ENCODE measurements at regions not wholly inside any gene's neighbourhood (a gene's known extent, or its start where the extent isn't known, plus 50 kb on each side); places are given as distances from the start of the nearest gene placed in this dataset.
"Not testable (repeated sequence)": the region's sequence is repeated elsewhere in the genome, so short reads cannot be mapped to it uniquely, and the experiment has no call there.

DNA sequence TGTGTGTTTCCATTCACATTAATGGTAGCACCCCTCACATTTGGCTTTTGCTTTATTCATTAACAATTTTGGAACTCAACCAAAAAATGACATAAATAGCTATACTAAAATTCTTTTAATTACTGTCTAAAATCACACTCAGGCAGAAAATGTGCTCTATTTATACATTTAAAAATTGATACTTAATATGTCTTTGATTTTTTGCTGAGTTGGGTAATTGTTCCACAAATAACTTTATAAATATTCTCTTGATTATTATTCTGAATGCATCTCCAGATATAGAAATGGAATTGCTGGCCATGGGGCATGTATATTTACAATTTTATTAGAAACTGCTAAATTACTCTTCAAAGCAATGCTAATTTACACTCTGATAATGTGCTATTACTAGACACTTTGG is 658.7 kb upstream of the CHRM3 start:
- no peak for DNase-seq

DNA sequence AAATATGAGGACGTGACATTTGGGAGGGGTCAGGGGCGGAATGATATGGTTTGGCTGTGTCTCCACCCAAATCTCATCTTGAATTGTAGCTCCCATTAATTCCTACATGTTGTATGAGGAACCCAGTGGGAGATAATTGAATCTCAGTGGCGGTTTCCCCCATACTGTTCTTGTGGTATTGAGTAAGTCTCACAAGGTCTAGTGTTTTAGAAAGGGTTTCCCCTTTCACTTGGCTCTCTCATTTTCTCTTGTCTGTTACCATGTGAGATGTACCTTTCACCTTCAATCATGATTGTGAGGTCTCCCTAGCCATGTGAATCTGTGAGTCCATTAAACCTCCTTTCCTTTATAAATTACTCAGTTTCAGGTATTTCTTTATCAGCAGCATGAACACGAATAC is 663.6 kb upstream of the CHRM3 start:
- no peak for DNase-seq

DNA sequence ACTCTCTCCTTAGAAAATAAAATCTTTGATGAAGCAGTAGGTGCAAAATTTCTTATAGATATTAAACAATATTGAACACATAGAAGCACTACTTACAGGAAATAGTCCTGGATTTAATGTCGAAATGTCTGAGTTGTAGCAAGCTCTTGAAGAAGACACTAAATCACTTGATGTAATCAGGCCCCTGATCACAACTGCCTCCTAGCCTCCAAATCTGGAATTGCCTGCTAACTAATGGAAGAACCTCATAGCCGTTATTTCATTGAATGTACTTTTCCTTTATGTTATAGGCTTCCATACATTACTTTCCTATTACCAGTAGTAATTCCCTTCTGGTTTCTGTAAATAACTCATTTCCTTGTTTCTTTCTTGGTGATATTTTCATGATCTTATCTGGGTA is 675.7 kb upstream of the CHRM3 start:
- no peak for DNase-seq

DNA sequence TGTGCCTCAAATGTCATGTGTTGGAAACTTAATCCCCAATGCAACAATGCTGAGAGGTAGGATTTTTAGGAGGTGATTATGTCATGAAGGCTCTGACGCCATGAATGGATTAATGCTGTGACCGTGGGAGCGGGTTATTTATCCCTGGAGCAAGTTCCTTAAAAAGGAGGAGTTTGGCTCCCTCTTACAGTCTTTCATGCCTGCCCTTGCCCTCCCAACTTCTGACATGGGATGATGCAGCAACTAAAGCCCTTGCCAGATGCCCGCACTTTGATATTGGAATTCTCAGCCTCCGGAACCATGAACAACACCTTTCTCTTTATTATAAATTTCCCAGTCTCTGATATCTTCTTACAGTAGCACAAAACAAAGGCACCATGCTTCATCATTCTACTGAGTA is 685.3 kb upstream of the CHRM3 start:
- no peak for DNase-seq

DNA sequence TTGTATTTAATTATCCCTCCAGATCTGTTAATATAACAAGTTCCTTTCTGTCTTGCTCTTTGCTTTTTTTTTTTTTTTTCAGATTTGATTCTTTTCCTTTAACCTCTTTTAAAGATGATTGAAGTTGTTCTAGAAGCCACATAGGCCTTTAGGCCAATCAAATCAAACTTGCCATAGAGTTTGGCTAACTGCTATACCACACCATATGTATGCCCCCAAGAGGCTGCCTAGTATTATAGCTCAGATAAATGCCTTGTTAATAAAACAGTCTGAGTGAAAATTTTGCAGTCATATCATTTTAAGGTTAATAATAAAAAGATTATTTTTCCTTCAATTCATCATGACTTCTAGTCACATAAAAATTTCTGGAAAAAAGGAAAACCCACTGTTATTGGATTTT is 696.0 kb upstream of the CHRM3 start:
- no peak for DNase-seq

DNA sequence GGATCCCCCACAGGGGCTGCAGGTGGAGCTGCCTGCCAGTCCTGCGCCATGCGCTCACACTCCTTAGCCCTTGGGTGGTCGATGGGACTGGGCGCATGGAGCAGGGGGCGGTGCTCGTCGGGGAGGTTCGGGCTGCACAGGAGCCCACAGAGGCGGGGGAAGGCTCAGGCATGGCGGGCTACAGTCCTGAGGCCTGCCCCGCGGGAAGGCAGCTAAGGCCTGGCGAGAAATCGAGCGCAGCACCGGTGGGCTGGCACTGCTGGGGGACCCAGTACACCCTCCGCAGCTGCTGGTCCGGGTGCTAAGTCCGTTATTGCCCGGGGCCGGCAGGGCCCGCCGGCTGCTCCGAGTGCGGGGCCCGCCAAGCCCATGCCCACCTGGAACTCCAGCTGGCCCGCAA is 701.8 kb upstream of the CHRM3 start:
- not testable (repeated sequence) for DNase-seq

DNA sequence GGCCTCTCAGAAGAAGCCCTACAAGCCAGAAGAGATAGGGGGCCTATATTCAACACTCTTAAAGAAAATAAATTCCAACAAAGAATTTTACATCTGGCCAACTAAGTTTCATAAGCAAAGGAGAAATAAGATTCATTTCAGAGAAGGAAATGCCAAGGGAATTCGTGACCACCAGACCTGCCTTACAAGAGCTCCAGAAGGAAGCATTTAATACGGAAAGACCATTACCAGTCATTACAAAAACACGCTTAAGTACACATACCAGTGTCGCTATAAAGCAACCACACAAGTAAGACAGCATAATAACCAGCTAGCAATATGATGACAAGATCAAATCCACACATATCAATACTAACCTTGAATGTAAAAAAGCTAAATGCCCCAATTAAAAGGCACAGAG is 704.9 kb upstream of the CHRM3 start:
- DNase-seq: no peak

DNA sequence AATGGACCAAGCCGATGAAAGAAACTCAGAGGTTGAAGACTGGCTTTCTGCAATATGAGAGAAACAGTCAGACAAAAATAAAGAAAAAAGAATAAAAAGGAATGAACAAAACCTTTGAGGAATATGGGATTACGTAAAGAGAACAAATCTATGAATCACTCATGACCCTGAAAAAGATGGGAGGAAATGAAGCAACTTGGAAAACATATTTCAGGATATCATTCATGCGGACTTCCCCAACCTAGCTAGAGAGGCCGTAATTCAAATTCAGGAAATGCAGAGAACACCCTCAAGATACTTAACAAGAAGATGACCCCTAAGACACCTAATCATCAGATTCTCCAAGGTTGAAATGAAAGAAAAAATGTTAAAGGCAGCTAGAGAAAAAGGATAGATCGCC is 705.3 kb upstream of the CHRM3 start:
- no peak for DNase-seq

DNA sequence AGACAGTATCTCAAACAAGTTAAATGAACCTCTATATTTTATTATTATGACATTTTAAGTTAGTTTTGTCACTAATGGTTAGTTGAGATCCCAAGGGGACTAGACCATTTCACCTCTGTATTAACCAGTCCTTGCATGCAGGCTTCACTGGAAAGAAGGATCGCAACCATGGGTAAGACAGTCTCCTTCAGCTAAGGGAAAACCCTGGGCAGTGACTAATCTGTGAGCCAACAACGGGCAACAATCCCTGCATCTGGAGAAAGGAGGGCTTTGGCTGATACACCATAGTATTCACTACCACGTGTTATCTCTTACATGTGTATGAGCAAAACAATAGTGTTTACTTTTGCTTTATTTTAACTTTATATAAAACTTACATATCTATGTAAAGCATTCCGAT is 708.8 kb upstream of the CHRM3 start:
- no peak for DNase-seq

DNA sequence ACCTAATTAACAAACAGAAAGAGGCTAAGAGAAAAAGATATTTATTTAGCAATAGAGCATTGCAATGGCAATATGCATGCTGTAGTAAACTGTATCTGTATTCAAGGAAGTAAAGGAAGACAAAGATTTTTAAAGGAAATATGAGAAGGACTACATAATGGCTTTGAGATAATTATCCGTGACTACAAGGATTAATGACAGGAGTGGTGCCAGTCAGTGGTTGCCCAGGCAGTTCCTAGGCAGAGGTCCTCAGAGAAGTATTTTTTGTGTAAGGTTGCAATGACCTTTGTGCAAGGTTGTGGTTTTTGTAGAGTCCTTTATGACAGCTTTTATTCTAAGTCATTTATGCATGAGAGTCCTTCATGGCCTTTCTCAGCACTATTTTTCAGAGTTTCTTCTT is 711.1 kb upstream of the CHRM3 start:
- DNase-seq: no peak

DNA sequence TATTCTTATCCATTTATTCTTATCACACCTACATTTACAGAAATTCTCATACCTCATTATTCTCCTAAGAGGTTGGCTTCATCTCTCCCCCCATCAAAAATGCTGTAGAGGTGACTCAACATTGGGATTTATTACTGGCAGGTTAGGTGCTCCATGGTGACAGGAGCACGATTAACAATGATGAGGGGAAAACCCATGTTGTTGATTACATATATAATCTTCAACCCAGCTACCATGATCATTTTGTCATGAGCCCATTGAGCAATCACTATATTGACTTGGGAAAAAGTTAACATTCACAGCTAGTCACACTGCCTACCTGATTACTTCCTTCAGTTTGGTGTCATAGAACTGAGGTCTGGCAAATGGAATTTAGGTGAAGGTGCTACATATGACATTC is 712.1 kb upstream of the CHRM3 start:
- DNase-seq: no peak

DNA sequence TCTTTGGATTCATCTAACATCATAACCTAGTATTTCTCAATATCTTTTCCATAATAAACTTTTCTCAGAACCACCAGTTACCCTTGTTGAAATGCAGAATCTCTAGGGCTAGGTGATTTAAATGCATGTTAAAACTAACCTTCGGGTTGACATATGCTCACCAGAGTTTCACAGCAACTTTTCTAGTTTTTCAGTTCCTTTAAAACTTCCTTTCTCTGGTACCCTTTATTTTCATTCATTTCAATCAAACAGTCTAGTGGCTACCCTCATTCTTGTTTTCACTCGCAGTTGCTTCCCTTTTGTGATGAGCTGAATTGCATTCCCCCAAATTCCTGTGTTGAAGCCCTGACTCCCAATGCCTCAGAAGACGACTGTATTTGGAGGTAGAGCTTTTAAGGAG is 712.8 kb upstream of the CHRM3 start:
- no peak for DNase-seq

DNA sequence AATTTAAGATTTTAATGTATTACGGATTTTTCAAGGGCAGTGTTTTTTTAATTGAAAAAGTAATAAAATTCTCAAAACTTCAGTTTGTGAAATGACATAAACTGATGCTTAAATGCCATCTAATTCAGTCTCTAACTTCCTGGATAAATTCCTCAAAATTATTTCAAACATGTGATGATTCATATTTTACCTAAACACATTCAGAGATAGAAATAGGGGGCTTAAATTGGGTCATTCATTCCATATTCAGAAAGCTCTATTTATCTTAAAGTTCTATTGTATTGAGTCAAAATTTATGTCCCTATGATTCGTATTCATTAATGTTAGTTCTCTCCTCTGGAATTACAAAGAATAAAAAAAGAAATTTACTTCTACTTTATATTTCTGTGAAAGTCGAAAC is 713.6 kb upstream of the CHRM3 start:
- DNase-seq: no peak

DNA sequence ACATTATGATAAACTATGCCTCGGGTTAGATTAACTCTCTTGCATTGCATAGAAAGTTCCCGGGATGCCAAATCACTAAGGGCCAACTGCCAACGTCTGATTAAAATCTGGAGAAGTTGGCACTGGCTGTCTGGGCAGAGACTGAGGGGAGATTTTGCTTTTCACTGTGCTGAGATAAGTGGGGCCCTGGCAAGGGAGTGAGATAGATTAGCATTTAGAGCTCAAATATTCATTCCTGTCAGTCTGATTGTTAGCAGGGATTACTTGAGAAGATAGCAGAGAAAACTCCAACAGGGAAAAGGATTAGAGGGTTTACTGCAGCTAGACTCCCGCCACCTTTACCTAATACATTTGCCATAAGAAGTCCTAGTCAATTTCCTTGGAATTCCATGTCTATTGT is 714.1 kb upstream of the CHRM3 start:
- peak; percentile 9 to 68 for DNase-seq

DNA sequence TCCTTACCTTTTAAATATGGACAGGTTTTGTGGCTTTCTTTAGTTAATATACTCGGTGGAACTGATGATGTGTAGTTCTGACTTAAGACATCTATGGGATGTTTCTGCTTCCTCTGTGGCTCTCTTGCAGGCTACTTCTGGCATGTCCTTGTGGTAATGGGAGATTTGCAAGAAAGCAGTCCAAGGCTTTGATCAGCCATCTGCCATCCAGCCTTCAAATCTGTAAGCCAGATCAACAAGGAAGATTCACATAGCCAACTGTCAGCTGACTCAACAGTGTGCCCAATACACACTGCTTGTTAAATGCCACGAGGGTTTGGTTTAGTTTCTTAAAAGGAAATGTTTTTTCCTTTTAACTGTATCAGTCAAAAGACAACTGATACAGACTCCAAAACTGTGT is 722.2 kb upstream of the CHRM3 start:
- peak in 1 of 2 experiments; percentile 48 for DNase-seq

DNA sequence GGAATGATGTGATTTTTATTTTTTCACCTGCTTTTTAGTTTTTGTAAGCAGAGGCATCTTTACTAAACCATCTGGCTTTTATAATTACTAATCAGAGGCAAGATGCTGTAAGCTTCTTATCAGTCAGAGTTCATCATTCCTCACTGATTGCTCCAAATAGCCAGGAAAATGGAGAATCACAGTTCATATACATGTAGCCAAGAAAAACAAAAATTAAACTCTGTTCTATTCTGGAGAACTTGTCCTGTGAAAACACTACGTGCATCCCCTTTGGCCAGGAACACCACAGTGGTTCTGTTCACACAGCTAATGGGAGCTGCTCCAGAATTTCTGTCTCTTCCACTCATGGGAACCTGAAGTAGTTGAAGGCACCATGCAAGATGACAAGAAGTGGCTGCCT is 725.5 kb upstream of the CHRM3 start:
- no peak for DNase-seq

DNA sequence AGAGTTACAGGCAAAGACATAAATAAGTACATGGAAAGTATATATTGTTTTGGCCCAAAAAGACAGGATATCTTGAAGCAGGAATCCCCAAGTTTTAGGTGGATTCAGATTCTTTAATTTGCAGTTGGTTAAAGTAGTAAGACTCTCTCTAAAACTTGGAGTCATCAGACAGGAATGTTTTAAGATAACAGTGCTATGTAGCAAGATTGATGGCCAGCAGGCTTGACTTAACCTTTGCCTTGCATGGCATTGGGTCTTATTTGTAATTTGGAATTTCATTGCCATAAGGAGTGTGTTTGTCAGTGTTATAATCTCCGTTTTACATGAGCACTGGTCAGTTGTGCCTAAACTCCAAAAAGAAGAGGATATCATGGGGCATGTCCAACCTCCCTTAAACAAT is 727.6 kb upstream of the CHRM3 start:
- no peak for DNase-seq

DNA sequence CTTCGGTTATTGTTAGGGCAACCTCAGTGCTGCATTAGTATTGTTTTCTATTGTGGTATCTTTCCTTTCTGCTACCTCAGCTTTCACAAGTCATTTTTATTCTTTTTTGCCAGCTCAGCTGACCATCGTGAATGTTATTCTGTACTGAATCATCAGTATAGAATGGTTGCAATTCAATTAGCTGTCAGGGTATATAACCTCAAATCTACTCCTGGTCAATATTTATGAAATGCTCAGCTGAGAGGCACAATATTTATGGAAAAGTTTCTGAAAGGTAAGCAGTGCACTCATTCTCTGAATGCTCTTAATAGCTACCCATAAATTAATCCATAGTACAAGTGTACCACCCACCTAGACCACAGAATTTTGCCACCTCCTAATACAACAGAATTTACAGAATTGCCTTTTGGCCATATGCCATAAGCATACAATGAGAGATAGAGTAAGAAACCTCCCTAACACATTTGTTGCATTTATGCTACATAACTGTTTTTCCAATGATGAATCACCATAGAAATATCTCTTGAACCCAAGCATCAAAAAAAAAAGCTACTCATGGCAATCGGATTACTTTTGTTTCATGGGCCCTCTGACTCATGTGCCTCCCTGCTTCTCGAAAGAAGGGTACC is 732.6 kb upstream of the CHRM3 start:
- DNase-seq: no peak

DNA sequence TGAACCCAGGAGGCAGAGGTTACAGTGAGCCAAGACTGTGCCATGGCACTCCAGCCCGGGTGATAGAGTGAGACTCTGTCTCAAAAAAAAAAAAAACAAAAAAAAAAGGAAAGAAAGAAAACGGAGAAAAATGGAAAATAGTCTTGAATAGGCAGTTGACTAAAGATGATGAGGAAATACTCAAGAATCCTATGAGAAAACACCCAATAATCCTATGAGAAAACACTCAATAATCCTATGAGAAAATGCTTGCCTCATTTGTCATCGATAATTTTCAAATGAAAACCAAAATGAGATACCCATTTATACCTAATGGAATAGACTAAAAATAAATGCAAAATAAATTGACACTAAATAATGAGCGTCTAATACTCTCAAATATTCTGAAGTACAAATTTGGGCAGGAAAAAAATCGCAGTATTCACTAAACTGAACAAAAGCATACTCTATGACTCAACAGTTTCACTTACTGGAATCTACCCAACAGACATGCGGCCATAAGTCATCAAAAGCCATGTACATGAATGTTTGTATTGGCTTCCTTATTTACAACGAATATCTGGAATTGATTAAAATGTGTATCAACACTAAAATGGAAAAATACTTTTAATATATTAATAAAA is 733.9 kb upstream of the CHRM3 start:
- no peak for DNase-seq

DNA sequence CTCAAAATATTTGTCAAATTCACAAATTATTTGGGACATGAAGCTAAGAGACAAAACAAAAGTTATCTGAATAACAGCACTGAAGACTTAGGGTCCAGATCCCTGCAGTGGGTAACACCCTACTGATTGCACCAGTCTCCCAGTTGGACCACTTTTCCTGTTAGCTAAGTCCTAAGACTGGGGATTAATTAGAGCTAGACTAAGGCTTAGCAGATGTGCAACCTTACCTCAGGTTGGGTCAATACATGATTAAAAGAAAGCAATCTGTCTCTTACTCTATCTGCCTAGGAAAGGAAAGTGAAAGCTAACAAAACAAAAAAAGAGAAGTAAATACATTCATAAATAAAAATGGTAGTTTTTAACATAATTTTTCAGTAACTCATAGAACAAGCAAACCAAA is 737.2 kb upstream of the CHRM3 start:
- no peak for DNase-seq

DNA sequence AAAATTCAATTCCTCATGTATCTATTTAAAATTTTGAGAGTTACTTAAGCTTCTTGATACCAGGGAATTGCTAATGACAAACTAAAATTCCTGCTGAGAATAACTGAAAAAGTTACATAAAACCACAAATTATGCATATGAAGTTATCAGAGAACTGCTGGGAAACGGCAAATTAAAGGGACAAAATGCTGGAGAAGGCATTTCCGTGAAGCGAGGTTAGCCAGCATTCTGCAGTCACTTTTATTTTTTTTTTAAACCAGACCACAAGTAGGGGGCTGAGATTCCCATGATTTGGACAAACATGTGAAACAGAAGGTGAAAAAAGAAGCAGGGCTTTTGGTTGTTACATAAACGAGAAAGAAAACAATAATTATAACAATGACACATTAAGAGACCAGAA is 737.6 kb upstream of the CHRM3 start:
- DNase-seq: no peak

DNA sequence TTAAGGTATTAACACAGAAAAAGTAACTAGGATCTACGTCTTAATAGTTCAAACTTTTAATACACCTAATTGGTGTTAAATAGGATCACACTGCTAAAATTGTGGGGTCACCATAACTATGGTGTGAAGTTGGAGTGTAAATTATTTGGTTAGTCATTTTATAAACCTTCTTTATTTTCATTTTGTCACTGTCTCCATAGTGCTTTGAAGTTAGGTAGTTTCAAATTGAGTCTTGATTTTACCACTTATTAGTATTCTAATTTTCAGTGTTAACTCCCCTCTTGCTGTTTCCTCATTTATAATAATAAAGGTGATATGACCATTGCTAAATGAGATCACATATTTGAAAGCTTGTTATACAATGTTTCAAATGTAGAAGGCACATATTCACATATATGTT is 738.1 kb upstream of the CHRM3 start:
- DNase-seq: no peak

DNA sequence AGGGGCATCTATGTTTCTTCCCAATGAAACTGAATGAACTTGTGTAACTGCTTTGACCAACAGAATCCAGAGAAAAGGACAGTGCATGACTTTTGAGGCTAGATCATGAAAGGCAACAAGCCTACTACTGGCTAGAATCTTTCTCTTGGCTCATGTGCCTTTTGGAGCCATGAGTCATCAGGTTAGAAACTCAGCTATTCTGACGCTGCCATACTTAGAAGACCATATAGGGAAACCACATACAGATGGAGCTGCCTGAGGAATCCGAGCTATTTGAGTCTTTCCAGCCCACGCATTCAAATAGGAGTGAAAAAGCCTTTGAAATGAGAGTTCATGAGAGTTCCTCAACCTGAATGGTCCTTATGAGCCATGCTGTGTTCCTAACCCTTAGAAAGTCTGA is 738.5 kb upstream of the CHRM3 start:
- peak; percentile 14 to 72 for DNase-seq

DNA sequence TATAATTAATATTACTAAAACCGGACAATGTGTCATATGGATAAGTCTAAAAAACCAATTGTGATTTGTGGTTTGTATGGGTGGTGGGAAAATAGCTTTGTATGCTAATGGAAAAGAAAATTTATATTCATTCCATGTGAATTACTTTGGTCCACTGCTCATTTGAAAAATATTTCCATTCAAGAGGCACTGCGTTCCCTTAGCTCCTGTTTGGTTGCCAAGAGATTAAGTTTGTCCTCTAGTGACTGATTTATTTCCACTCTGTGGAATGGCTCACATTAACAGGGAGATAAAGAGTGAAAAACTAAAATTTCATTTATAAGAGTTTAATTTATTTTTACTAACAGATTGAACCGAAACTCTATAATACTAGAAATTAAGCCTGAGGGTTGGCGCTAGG is 744.1 kb upstream of the CHRM3 start:
- DNase-seq: peak in 1 of 2 experiments; percentile 7

DNA sequence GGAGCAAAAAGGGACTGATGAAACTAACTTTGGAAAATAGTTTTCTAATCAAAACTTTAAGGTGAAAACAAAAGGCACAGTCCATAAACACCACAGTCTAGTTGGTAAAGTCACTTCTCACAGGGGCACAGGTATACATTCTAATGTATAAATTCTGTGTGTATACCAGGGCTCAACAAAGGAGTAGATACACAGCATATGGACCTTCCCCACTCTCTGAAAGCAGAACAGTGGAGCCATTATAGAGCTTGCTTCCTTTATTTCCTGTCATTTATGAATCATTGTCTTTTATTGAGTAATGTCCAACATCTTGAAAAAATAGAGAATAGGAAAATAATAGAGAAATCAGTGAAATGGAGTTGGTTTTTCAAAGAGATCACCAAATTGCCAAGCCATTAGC is 746.5 kb upstream of the CHRM3 start:
- DNase-seq: no peak
